ENCODE measurements at regions not wholly inside any gene's neighbourhood (a gene's known extent, or its start where the extent isn't known, plus 50 kb on each side); places are given as distances from the start of the nearest gene placed in this dataset.

DNA sequence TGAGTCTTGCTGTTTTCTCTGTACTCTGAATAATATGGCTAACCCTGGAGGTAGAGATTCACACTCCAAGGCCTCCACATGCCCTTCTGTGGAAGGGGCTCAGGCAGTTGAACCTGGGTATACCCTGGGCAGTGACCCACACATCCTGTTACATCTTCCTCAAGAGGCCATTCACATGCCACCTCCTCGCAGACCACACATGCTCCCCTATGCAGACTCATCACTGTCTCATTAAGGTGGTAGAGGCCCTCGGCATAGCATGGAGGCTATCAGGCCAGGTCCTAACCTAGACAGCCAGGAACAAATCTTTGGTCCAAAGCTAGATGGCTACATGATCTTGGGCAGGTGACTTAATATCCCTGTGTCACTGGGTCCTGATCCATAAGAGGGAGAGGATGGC is 363.9 kb upstream of the ZNF507 start:
- no peaks in the 10 kb centered on the region for H3K27me3 ChIP-seq
- H3K27ac ChIP-seq = no peak overlapping the region
- no peak overlapping the region for H3K4me3 ChIP-seq
- TF ChIP-seq, protein P1, sequence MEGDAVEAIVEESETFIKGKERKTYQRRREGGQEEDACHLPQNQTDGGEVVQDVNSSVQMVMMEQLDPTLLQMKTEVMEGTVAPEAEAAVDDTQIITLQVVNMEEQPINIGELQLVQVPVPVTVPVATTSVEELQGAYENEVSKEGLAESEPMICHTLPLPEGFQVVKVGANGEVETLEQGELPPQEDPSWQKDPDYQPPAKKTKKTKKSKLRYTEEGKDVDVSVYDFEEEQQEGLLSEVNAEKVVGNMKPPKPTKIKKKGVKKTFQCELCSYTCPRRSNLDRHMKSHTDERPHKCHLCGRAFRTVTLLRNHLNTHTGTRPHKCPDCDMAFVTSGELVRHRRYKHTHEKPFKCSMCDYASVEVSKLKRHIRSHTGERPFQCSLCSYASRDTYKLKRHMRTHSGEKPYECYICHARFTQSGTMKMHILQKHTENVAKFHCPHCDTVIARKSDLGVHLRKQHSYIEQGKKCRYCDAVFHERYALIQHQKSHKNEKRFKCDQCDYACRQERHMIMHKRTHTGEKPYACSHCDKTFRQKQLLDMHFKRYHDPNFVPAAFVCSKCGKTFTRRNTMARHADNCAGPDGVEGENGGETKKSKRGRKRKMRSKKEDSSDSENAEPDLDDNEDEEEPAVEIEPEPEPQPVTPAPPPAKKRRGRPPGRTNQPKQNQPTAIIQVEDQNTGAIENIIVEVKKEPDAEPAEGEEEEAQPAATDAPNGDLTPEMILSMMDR (IDR thresholded peaks at IDR 0.05; ENCODE audit: poor library complexity) = no peak
- TF ChIP-seq EZH2 (IDR thresholded peaks at IDR 0.05; ENCODE audit: borderline replicate concordance) (no peak), EZH2phosphoT487 (IDR thresholded peaks at IDR 0.05; ENCODE audit: low read depth, severe bottlenecking, unreplicated experiment) (no peak)
- no peak overlapping the region for H3K4me2 ChIP-seq
- H3K4me1 ChIP-seq (ENCODE audit: insufficient read depth) = no peaks in the 10 kb centered on the region
- no peaks in the 10 kb centered on the region for H4K20me1 ChIP-seq (ENCODE audit: insufficient read depth, poor library complexity, severe bottlenecking)
- no peak for DNase-seq (ENCODE audit: low spot score)
- no peaks in the 10 kb centered on the region for H3K9me3 ChIP-seq (ENCODE audit: low read depth)
- no peak overlapping the region for H2AFZ ChIP-seq
- 97% methylated on average over 2 of the region's 2 CpGs for WGBS (ENCODE audit: low lambda C conversion rate, missing lambda C conversion rate)
- no peaks in the 10 kb centered on the region for H3K79me2 ChIP-seq
- no peaks in the 10 kb centered on the region for H3K9me2 ChIP-seq (replicated peaks; ENCODE audit: insufficient read depth)
- H3K36me3 ChIP-seq (replicated peaks; ENCODE audit: insufficient read depth, low read depth) = no peaks in the 10 kb centered on the region

GRCh38 chr19:31983647-31984046 is 361.8 kb upstream of the ZNF507 start:
- Histone ChIP-seq H3K4me2 (no peak overlapping the region), H3K4me1 (ENCODE audit: insufficient read depth) (no peaks in the 10 kb centered on the region), H3K9me3 (ENCODE audit: low read depth) (no peaks in the 10 kb centered on the region), H3K4me3 (no peak overlapping the region), H4K20me1 (ENCODE audit: insufficient read depth, poor library complexity, severe bottlenecking) (no peaks in the 10 kb centered on the region), H2AFZ (no peak overlapping the region), H3K9me2 (replicated peaks; ENCODE audit: insufficient read depth) (no peaks in the 10 kb centered on the region), H3K79me2 (no peaks in the 10 kb centered on the region), H3K27me3 (no peaks in the 10 kb centered on the region), H3K27ac (no peak overlapping the region), H3K36me3 (replicated peaks; ENCODE audit: insufficient read depth, low read depth) (no peaks in the 10 kb centered on the region)
- 86% methylated on average over 3 of the region's 3 CpGs for whole genome bisulfite sequencing (ENCODE audit: low lambda C conversion rate, missing lambda C conversion rate)
- TF ChIP-seq, protein P1 (IDR thresholded peaks at IDR 0.05; ENCODE audit: poor library complexity) = no peak
- no peak for TF ChIP-seq EZH2 (IDR thresholded peaks at IDR 0.05; ENCODE audit: borderline replicate concordance)
- TF ChIP-seq EZH2phosphoT487 (IDR thresholded peaks at IDR 0.05; ENCODE audit: low read depth, severe bottlenecking, unreplicated experiment) = no peak
- DNase-seq (ENCODE audit: low spot score) = no peak

- 88% methylated on average over 7 of the region's 7 CpGs for WGBS (ENCODE audit: low lambda C conversion rate, missing lambda C conversion rate)
- TF ChIP-seq, protein P1 (IDR thresholded peaks at IDR 0.05; ENCODE audit: poor library complexity) = no peak
- TF ChIP-seq EZH2phosphoT487 (IDR thresholded peaks at IDR 0.05; ENCODE audit: low read depth, severe bottlenecking, unreplicated experiment) (no peak), EZH2 (IDR thresholded peaks at IDR 0.05; ENCODE audit: borderline replicate concordance) (no peak)
- no peaks in the 10 kb centered on the region for H3K27me3 ChIP-seq
Observed at GRCh38 chr19:31985001-31985605, 360.3 kb upstream of the ZNF507 start.

More at GRCh38 chr19:31985001-31985605, 360.3 kb upstream of the ZNF507 start:
- Histone ChIP-seq H3K9me3 (ENCODE audit: low read depth) (no peaks in the 10 kb centered on the region), H3K9me2 (replicated peaks; ENCODE audit: insufficient read depth) (no peaks in the 10 kb centered on the region), H3K27ac (no peak overlapping the region), H3K4me3 (no peak overlapping the region), H3K79me2 (no peaks in the 10 kb centered on the region), H2AFZ (no peak overlapping the region), H3K36me3 (replicated peaks; ENCODE audit: insufficient read depth, low read depth) (no peaks in the 10 kb centered on the region), H3K4me1 (ENCODE audit: insufficient read depth) (no peaks in the 10 kb centered on the region), H3K4me2 (no peak overlapping the region), H4K20me1 (ENCODE audit: insufficient read depth, poor library complexity, severe bottlenecking) (no peaks in the 10 kb centered on the region)
- no peak for DNase-seq (ENCODE audit: low spot score)
